GM23248 (cell line): ENCODE measurements at regions not wholly inside any gene's neighbourhood (a gene's known extent, or its start where the extent isn't known, plus 50 kb on each side); places are given as distances from the start of the nearest gene placed in this dataset.

ENCODE experiments used
- EZH2 ChIP-seq: fragments of 200-600 bp; sonication (generic); IDR thresholded peaks from 2 replicates; pipeline ENCODE4 v1.6.1; 2018; ENCODE audit warnings: antibody characterized with exemption, mild to moderate bottlenecking; ENCODE audit not compliant: insufficient read depth, poor library complexity, severe bottlenecking
- EZH2phosphoT487 ChIP-seq: fragments of 200-600 bp; sonication (generic); IDR thresholded peaks from 2 replicates; pipeline ENCODE4 v1.6.1; 2018; ENCODE audit warnings: antibody characterized with exemption, moderate library complexity, mild to moderate bottlenecking, low read depth; ENCODE audit not compliant: insufficient read depth

DNA sequence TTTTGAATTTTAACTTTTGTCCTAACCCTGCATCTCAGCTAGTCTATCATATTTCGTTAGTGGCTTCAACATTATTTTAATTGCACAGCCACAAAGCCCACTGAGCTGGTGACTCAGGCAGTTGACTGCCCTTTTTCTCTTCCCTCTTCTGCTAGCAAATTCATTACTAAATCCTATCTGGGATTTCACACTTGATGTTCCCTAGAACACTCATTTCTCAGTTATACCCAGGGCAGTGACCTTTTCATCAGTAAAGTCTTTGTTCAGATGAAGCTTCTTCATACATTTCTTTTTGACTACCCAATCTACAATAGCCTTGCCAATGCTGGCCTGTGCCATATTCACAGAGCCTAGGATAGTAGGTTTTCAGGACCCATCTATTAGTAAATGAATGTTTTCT lies 107.0 kb downstream of the ATXN7L3B start:
- TF ChIP-seq EZH2phosphoT487 = no peak
- TF ChIP-seq EZH2 = no peak
